Fibroblast of gingiva (primary cell): ENCODE measurements at regions not wholly inside any gene's neighbourhood (a gene's known extent, or its start where the extent isn't known, plus 50 kb on each side); places are given as distances from the start of the nearest gene placed in this dataset.

Experiments used
- DNase-seq: peaks from one replicate; pipeline ENCODE4 v3.0.0-alpha.2; 2011; ENCODE audit warnings: low read depth

- DNase-seq = no peak
Observed at GRCh38 chr2:240344904-240345303, 90.6 kb upstream of the GPC1 start.

- no peak for DNase-seq
Observed at GRCh38 chr2:240346015-240346752, 89.3 kb upstream of the GPC1 start.

GRCh38 chr2:240346753-240347372 is 88.6 kb upstream of the GPC1 start:
- DNase-seq = no peak

- no peak for DNase-seq
Observed at GRCh38 chr2:240347373-240347940, 88.0 kb upstream of the GPC1 start.

GRCh38 chr2:240347949-240348500 is 87.4 kb upstream of the GPC1 start:
- no peak for DNase-seq

- no peak for DNase-seq
Observed at GRCh38 chr2:240348522-240348921, 86.9 kb upstream of the GPC1 start.

- no peak for DNase-seq
Observed at GRCh38 chr2:240349133-240350005, 86.1 kb upstream of the GPC1 start.

- DNase-seq = no peak
Observed at GRCh38 chr2:240350006-240350355, 85.5 kb upstream of the GPC1 start.

GRCh38 chr2:240350696-240351087 is 84.8 kb upstream of the GPC1 start:
- no peak for DNase-seq

- DNase-seq = no peak
Observed at GRCh38 chr2:240351088-240351741, 84.2 kb upstream of the GPC1 start.

GRCh38 chr2:240351826-240352426 is 83.5 kb upstream of the GPC1 start:
- no peak for DNase-seq

GRCh38 chr2:240353086-240353798 is 82.2 kb upstream of the GPC1 start:
- no peak for DNase-seq

- DNase-seq = no peak
Observed at GRCh38 chr2:240353944-240354343, 81.5 kb upstream of the GPC1 start.

- DNase-seq = peak; percentile 32
Observed at GRCh38 chr2:240355001-240355891, 80.2 kb upstream of the GPC1 start.

GRCh38 chr2:240355962-240356361 is 79.5 kb upstream of the GPC1 start:
- DNase-seq = no peak

GRCh38 chr2:240356700-240357640 is 78.5 kb upstream of the GPC1 start:
- no peak for DNase-seq

- no peak for DNase-seq
Observed at GRCh38 chr2:240357641-240358012, 77.8 kb upstream of the GPC1 start.

GRCh38 chr2:240358080-240358479 is 77.4 kb upstream of the GPC1 start:
- DNase-seq = no peak
